Esophagus squamous epithelium (tissue), 4 donors: ENCODE measurements at regions not wholly inside any gene's neighbourhood (a gene's known extent, or its start where the extent isn't known, plus 50 kb on each side); places are given as distances from the start of the nearest gene placed in this dataset.

Source experiments
- POLR2A ChIP-seq, 4 donors: fragments of 450-650 bp; IDR thresholded peaks; one replicate each; pipeline ENCODE4 v1.6.1; 2017; ENCODE audit warnings: antibody characterized with exemption in 4 of 4, mild to moderate bottlenecking in 4 of 4, moderate library complexity in 3 of 4
- TF ChIP-seq, protein P1 (sequence below), 6 experiments: fragments of 450-650 bp in 4 of 6; fragments of 200-600 bp in 2 of 6; sonication (generic) in 2 of 6; IDR thresholded peaks; one replicate each; pipeline ENCODE4 v1.5.1; 2016 to 2019; ENCODE audit warnings: antibody characterized with exemption in 6 of 6, mild to moderate bottlenecking in 4 of 6, moderate library complexity in 4 of 6

- TF ChIP-seq, protein P1, sequence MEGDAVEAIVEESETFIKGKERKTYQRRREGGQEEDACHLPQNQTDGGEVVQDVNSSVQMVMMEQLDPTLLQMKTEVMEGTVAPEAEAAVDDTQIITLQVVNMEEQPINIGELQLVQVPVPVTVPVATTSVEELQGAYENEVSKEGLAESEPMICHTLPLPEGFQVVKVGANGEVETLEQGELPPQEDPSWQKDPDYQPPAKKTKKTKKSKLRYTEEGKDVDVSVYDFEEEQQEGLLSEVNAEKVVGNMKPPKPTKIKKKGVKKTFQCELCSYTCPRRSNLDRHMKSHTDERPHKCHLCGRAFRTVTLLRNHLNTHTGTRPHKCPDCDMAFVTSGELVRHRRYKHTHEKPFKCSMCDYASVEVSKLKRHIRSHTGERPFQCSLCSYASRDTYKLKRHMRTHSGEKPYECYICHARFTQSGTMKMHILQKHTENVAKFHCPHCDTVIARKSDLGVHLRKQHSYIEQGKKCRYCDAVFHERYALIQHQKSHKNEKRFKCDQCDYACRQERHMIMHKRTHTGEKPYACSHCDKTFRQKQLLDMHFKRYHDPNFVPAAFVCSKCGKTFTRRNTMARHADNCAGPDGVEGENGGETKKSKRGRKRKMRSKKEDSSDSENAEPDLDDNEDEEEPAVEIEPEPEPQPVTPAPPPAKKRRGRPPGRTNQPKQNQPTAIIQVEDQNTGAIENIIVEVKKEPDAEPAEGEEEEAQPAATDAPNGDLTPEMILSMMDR (IDR thresholded peaks at IDR 0.05): no peak
- TF ChIP-seq POLR2A (IDR thresholded peaks at IDR 0.05): no peak
Observed at GRCh38 chr13:73683746-73684145, 450.5 kb downstream of the KLF12 start.
